ENCODE measurements at regions not wholly inside any gene's neighbourhood (a gene's known extent, or its start where the extent isn't known, plus 50 kb on each side); places are given as distances from the start of the nearest gene placed in this dataset.

GRCh38 chr12:43004908-43005307 is 415.4 kb upstream of the PRICKLE1 start:
- DNase-seq, result no peak

- no peak for DNase-seq
Measured at GRCh38 chr12:43004141-43004540, 414.6 kb upstream of the PRICKLE1 start.

DNA sequence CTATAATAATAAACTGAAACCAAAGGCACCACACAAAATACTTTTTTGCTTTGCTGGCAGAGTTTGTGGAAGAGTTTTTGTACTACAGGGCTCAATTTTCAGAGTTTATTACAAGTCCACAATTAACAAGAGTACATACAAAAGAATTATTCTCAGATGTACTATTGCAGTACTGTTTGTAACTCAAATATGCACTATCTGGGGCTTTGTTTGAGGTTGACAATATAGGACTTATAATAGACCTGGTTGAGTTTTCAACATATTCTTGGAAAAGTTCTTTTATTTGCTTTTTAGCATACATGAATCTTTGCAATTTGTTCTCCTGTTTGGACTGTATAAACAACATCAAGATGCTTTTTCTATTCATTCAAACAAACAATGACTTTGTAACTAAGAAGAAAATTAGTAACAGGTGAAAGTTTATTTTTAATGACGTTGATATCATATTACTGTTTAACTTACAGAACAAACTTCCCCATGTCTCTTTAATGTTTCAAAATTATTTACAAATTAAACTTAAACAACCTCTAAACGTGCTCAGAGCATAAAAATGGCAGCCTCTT is 407.4 kb upstream of the PRICKLE1 start:
- DNase-seq, result no peak

DNA sequence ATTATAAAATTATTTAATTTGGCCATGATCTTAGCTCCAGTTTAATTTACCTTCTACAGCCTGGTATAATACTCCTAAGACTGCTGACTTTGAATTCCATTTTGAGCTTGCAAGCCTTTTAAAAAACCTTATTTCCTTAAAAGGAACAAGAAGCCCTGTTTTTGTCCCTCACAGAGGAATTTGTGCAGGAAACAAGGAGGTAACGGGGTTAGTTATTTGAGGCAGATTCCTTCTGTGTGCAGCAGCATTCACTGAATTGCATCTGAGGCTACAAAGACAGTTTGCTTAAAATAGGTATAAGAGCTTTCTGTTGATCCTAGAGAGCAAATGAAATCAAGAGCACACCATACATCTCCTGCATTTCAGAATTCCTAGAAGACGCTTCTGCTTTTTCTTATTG is 403.3 kb upstream of the PRICKLE1 start:
- DNase-seq, result no peak

- no peak for DNase-seq
Measured at GRCh38 chr12:42990387-42990786, 400.8 kb upstream of the PRICKLE1 start.

- no peak for DNase-seq
Measured at GRCh38 chr12:42987216-42987650, 397.7 kb upstream of the PRICKLE1 start.

GRCh38 chr12:42985506-42985905 is 396.0 kb upstream of the PRICKLE1 start:
- no peak for DNase-seq

DNA sequence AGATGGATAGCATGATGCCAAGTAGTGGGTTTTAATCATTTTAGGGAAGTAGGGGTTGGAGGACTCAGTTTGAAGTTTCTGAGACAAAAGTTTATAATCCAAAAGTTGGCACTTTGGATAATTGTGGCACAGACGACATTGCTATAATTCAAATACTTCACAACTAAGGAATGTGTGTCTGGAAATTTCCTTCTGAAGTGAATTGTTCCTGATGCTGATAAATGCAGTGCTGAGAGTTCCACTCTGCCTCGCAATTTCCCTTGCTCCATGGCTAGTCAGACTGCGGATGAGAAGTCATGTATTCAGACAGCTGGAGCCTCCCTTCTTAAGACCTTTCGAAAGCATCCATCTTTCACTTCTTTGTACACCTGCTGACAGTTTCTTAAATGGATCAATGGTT is 393.3 kb upstream of the PRICKLE1 start:
- no peak for DNase-seq

DNA sequence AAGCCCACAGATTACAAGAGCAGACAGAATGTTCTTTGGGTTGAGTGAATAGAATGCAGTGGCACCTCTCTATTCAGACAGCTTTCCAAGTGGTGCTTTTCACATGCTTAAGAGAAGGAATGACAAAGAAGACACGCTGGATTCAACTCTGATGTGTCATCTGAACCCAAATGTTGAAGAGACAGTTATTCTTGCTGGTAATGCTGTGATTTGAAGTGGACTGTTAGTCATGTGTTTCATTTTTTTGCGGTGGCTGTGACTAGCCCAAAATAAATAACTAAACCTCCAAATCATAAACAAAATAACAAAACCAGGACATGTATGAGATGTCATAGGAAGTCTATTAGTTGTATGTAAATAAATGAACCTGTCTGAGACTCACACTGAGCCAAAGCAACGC is 391.8 kb upstream of the PRICKLE1 start:
- DNase-seq, result no peak

- DNase-seq, result no peak
Measured at GRCh38 chr12:42980441-42980840, 390.9 kb upstream of the PRICKLE1 start.

DNA sequence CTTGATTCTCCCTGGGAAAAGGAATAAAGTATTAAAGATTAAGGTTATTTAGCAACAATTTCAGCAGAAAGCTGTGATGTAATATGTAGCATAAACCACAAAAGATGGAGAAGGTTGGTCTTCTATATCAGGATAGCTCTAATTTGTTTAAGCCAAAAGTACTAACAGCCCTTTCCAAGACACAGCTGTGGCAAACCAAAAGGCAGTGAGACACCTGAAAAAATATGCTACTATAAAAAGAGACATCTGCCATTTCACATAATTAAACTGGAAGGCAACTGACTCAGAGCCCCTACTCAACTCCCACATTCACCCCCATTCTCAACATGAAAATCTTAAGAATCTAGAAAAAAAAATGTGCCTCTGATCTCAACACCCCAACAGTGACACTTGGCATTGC is 390.2 kb upstream of the PRICKLE1 start:
- DNase-seq, result no peak

- no peak for DNase-seq
Measured at GRCh38 chr12:42978708-42979107, 389.2 kb upstream of the PRICKLE1 start.

GRCh38 chr12:42977451-42978230 is 388.1 kb upstream of the PRICKLE1 start:
- no peak for DNase-seq

DNA sequence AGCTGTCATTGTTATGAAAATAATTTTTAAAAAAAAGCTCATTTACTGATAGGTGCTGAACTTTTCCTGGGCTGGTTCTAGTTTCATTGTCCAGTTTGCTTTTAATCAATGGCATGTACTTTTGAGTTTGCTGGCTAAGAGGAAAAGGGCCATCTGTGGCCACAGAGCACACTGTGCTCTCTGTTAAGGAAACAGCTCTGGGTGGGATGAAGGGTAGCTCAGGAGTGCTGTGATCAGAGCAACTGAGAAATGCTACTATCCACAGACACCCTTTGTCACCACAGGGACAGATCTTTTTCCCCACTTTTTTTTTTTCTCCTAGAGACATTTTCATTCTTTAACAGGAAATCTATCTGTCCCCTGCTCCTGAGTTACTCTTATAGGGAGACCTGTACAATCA is 387.1 kb upstream of the PRICKLE1 start:
- DNase-seq, result no peak

GRCh38 chr12:42976122-42976521 is 386.6 kb upstream of the PRICKLE1 start:
- no peak for DNase-seq

GRCh38 chr12:42969355-42969754 is 379.8 kb upstream of the PRICKLE1 start:
- no peak for DNase-seq

GRCh38 chr12:42968426-42968825 is 378.9 kb upstream of the PRICKLE1 start:
- DNase-seq, result no peak

- DNase-seq, result no peak
Measured at GRCh38 chr12:42967850-42968249, 378.3 kb upstream of the PRICKLE1 start.

- no peak for DNase-seq
Measured at GRCh38 chr12:42963988-42964387, 374.4 kb upstream of the PRICKLE1 start.

DNA sequence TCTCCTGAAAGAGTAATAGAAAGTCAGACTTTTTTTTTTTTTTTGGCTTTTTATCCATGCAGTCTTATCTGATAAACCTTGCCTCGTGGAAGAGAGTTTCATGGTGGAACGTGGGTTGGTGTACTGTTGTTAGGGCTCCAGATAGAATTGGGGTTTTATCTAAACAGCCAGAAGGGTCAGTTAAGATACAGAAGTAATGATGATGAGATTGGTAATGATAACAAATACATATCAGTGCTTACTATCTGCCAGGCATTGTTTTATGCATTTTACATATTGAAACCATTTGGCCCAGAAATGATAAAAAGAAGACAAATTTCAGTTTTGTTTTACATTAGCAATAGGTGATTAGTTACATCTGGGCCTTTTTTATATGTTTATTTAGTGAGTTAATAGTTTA is 372.8 kb upstream of the PRICKLE1 start:
- DNase-seq, result no peak

DNA sequence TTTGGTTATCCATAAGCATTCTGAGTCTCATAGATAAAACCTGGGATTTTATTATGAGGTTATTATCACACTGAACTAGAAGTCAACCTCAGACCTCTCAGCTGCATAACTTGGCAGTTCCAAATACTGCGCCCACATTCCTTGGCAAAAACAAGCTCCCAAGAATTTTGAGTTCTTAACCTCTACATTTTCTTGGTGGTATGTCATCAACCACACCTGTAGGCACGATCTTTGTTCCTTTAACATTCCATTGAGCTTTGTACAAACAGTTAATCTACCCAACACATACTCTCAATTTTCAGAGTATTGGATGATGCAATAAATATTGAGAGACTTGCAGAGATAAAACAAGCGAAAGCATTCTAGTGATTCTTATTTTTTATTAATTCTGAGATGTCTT is 371.8 kb upstream of the PRICKLE1 start:
- DNase-seq, result no peak

- no peak for DNase-seq
Measured at GRCh38 chr12:42960087-42960527, 370.6 kb upstream of the PRICKLE1 start.

- DNase-seq, result no peak
Measured at GRCh38 chr12:42958291-42958674, 368.7 kb upstream of the PRICKLE1 start.

DNA sequence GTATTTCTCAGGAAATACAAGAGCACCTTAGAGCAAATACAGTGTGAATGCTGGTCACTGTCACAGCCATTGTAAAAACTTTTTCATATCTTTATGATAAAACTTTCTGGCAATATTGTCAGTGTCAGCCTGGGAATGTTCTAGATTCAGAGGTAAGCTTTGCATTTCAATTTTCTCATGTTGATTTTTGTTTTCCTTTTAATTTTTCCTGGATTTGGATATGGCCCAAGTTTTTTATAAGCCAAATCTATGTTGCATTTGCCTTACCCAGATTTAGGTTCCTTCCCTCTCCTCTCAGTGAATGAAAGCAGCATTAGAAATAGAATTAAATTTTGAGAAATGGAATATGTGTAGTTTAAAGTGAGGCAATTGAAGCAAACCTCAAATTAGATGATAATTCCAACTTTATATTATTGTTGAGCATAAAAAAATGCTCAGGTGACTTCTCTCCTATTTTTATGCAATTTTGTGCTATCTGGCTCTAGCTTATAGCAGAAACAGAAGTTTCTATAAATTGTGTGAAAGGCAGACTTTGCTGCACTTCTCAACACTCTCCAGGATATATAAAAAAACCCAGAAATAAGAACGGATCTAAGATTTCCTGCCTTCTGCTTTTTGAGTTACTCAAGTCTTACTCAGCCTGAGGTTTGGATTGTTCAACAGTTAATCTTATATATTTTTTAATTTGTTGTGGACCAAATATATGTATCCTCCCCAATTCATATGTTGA is 368.2 kb upstream of the PRICKLE1 start:
- DNase-seq, result no peak

All from amniotic stem cell (primary cell).